BE2C (cell line): ENCODE measurements at regions not wholly inside any gene's neighbourhood (a gene's known extent, or its start where the extent isn't known, plus 50 kb on each side); places are given as distances from the start of the nearest gene placed in this dataset.

Source experiments
- DNase-seq: peaks from one replicate; pipeline ENCODE4 v3.0.0-alpha.2; 2020
- H3K27me3 ChIP-seq: fragments of 250-450 bp; sonication (Bioruptor Pico); 2 replicates; pipeline ENCODE4 v1.5.1; 2020; ENCODE audit warnings: mild to moderate bottlenecking
- H3K36me3 ChIP-seq: fragments of 250-450 bp; sonication (Bioruptor Pico); 2 replicates; pipeline ENCODE4 v1.5.1; 2020; ENCODE audit warnings: mild to moderate bottlenecking
- H3K4me1 ChIP-seq: fragments of 250-450 bp; sonication (Bioruptor Pico); 2 replicates; pipeline ENCODE4 v1.5.1; 2020
- H3K4me3 ChIP-seq: 2 replicates; pipeline ENCODE4 v1.5.1; 2011; ENCODE audit warnings: low read depth, low read length
- H3K9me3 ChIP-seq: fragments of 250-450 bp; sonication (Bioruptor Pico); 2 replicates; pipeline ENCODE4 v1.5.1; 2020
- TF ChIP-seq, protein P1 (sequence below): IDR thresholded peaks from 2 replicates; pipeline ENCODE4 v1.5.1; 2012; ENCODE audit warnings: mild to moderate bottlenecking, low read depth, low read length

DNA sequence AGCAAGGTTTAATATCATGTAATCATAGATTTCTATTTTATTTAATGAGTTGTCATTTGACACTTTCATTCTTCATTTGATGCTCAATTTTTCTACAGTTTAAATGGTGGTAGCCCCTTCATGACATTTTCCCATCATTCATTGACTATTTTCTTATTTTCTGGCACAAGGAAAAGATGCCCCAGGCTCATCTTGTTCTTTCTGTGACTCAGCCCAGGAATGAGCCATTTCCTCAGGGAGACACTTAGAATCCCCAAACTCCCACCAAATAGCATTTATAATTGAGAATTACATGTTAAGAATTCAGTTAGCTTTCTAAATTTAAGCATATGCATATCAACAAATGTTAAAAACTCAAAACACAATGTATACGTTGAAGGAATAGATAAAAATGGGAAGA lies 222.3 kb downstream of the KIF20B start:
- no peaks in the 10 kb centered on the region for H3K4me1 ChIP-seq
- no peak overlapping the region for H3K4me3 ChIP-seq
- no peaks in the 10 kb centered on the region for H3K9me3 ChIP-seq
- H3K27me3 ChIP-seq: no peaks in the 10 kb centered on the region
- TF ChIP-seq, protein P1, sequence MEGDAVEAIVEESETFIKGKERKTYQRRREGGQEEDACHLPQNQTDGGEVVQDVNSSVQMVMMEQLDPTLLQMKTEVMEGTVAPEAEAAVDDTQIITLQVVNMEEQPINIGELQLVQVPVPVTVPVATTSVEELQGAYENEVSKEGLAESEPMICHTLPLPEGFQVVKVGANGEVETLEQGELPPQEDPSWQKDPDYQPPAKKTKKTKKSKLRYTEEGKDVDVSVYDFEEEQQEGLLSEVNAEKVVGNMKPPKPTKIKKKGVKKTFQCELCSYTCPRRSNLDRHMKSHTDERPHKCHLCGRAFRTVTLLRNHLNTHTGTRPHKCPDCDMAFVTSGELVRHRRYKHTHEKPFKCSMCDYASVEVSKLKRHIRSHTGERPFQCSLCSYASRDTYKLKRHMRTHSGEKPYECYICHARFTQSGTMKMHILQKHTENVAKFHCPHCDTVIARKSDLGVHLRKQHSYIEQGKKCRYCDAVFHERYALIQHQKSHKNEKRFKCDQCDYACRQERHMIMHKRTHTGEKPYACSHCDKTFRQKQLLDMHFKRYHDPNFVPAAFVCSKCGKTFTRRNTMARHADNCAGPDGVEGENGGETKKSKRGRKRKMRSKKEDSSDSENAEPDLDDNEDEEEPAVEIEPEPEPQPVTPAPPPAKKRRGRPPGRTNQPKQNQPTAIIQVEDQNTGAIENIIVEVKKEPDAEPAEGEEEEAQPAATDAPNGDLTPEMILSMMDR: no peak
- no peaks in the 10 kb centered on the region for H3K36me3 ChIP-seq
- DNase-seq: no peak

DNA sequence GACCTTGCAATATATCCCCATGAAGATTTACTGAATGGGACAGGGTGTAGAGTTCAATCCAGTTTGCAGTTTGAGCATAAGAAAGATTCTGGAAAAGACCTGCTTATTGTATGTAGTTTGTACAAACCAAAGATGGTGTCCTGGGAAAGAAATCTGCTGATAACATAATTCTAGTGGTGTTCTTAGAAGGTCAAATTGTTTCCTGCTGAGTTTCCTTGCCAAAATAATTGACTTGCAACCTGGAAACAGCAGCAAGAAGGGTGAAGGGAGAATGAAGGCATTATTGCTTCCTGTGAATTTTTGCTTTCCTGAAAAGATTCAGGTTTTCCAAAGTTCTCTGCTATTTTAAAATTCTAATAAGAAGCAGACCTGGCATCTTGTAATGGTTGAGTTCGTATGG lies 222.9 kb downstream of the KIF20B start:
- Histone ChIP-seq H3K36me3 (no peaks in the 10 kb centered on the region), H3K27me3 (no peaks in the 10 kb centered on the region), H3K9me3 (no peaks in the 10 kb centered on the region), H3K4me1 (no peaks in the 10 kb centered on the region), H3K4me3 (no peak overlapping the region)
- DNase-seq: no peak
- TF ChIP-seq, protein P1: no peak

DNA sequence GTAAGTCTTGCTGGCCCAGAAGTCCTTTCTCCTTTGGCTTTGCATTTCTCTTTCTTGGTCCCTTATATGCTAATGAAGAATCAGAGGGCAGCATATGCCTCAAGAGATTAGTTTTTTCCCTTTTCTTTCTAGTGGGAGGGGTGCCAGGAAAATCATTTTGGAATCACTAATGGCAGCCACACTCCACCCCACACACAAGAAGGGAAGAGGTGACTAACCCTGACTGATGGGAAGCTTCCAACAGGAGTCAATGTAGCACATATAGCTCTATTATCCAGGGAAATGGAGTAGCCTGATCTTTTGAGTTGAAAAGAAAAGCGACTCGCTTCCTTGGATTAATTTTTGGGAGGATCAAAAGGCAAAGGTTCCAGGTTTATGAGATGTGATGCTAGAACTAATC lies 225.3 kb downstream of the KIF20B start:
- Histone ChIP-seq H3K4me3 (no peak overlapping the region), H3K4me1 (no peaks in the 10 kb centered on the region), H3K36me3 (no peaks in the 10 kb centered on the region), H3K9me3 (no peaks in the 10 kb centered on the region), H3K27me3 (no peaks in the 10 kb centered on the region)
- TF ChIP-seq, protein P1: no peak
- DNase-seq: no peak

DNA sequence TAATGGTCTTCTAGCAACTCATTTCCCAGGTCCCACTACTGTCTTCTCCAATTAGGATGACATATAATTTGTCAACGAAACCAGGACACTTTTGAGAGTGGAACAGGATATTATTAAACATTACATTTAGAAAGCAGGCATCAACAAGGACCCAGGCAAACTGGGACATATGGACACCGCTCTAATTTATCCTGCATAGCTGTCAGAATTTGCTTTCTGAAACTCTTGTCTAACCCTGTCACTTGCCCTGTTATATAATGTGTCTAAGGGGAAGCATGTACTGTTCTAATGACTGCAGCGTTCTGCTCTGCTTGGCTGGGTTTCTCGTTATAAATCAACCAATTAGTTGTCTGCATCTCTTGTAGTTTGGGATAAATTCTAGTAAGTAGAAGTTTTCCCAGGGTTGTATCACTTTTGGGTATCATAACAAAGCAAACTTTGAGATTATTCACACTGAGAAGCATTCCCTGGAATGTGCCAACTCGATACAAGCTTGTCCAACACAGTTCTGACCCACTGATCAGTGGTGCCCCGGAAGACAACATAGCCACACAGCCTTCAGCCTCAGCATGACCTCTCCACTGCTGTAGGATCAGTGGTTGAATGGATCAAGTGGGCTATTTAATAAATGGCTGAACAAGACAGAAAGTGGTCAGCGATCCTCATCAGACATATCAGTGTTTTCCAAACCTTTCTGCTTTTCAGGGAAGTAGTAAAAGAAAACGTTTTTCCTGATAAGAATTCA lies 228.1 kb downstream of the KIF20B start:
- no peaks in the 10 kb centered on the region for H3K36me3 ChIP-seq
- no peaks in the 10 kb centered on the region for H3K27me3 ChIP-seq
- H3K9me3 ChIP-seq: no peaks in the 10 kb centered on the region
- TF ChIP-seq, protein P1: no peak
- H3K4me3 ChIP-seq: no peak overlapping the region
- no peak for DNase-seq
- H3K4me1 ChIP-seq: no peaks in the 10 kb centered on the region

DNA sequence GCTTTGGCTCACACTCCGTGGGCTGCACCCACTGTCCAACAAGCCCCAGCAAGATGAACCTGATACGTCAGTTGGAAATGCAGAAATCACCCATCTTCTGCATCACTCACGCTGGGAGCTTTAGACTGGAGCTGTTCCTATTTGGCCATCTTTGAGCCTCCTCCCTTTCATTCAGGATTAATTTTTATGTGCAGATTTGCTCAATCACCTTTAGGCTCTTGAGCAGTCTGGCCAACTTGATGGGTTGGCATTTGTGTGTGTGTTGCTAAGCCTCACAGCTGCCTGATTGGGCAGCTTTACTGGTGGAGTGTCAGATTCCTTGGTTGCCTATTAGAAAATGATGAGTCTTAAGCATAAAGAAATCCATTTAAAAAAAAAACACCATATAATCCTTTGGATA lies 236.1 kb downstream of the KIF20B start:
- no peaks in the 10 kb centered on the region for H3K4me1 ChIP-seq
- DNase-seq: no peak
- H3K27me3 ChIP-seq: no peaks in the 10 kb centered on the region
- H3K36me3 ChIP-seq: no peaks in the 10 kb centered on the region
- no peaks in the 10 kb centered on the region for H3K9me3 ChIP-seq
- H3K4me3 ChIP-seq: no peak overlapping the region
- TF ChIP-seq, protein P1: no peak

DNA sequence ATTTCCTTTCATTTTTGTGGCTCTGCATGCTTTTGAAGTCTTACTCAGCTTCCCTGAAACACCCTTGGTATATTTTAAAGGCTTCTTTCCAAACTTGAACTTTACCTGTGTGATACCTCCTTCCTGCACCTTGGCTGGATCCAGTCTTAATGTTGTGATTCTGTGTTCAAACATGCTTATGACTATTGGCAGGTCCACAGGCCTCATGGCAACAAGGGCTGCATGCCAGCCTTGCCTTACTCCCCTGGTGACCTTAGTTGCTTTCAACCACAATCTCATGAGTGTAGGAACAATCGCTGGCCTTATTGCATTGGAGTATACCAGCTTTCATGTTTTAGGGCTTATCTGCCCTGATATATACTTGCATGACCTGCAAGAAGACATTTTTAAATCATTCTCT lies 238.7 kb downstream of the KIF20B start:
- H3K36me3 ChIP-seq: no peaks in the 10 kb centered on the region
- no peak overlapping the region for H3K4me3 ChIP-seq
- DNase-seq: no peak
- TF ChIP-seq, protein P1: no peak
- no peaks in the 10 kb centered on the region for H3K4me1 ChIP-seq
- no peaks in the 10 kb centered on the region for H3K9me3 ChIP-seq
- no peaks in the 10 kb centered on the region for H3K27me3 ChIP-seq
